SU-DHL-6 (cell line): ENCODE measurements at regions not wholly inside any gene's neighbourhood (a gene's known extent, or its start where the extent isn't known, plus 50 kb on each side); places are given as distances from the start of the nearest gene placed in this dataset.

ENCODE experiments used
- EZH2phosphoT487 ChIP-seq: fragments of 200-600 bp; sonication (generic), shearing (Covaris generic); conservative IDR thresholded peaks from 2 replicates; pipeline ENCODE4 v1.6.1; 2018; ENCODE audit warnings: mild to moderate bottlenecking, antibody characterized with exemption, low read length, moderate library complexity, mixed read lengths
- TF ChIP-seq, protein P1 (sequence below): fragments of 200-600 bp; sonication (generic); IDR thresholded peaks from one replicate; pipeline ENCODE4 v1.5.1; 2017; ENCODE audit warnings: antibody characterized with exemption, mild to moderate bottlenecking, low read length, moderate library complexity; ENCODE audit not compliant: insufficient read depth, poor library complexity, severe bottlenecking

GRCh38 chrX:43525901-43526610 is 130.0 kb upstream of the MAOA start:
- TF ChIP-seq, protein P1, sequence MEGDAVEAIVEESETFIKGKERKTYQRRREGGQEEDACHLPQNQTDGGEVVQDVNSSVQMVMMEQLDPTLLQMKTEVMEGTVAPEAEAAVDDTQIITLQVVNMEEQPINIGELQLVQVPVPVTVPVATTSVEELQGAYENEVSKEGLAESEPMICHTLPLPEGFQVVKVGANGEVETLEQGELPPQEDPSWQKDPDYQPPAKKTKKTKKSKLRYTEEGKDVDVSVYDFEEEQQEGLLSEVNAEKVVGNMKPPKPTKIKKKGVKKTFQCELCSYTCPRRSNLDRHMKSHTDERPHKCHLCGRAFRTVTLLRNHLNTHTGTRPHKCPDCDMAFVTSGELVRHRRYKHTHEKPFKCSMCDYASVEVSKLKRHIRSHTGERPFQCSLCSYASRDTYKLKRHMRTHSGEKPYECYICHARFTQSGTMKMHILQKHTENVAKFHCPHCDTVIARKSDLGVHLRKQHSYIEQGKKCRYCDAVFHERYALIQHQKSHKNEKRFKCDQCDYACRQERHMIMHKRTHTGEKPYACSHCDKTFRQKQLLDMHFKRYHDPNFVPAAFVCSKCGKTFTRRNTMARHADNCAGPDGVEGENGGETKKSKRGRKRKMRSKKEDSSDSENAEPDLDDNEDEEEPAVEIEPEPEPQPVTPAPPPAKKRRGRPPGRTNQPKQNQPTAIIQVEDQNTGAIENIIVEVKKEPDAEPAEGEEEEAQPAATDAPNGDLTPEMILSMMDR: no peak
- TF ChIP-seq EZH2phosphoT487: no peak
